GM06990 (cell line): ENCODE measurements at regions not wholly inside any gene's neighbourhood (a gene's known extent, or its start where the extent isn't known, plus 50 kb on each side); places are given as distances from the start of the nearest gene placed in this dataset.

Experiments
- DNase-seq: peaks from one replicate; pipeline ENCODE4 v3.0.0-alpha.2; 2011; ENCODE audit not compliant: insufficient read length; ENCODE audit errors: extremely low read depth
- H3K27me3 ChIP-seq: replicated peaks from 2 replicates; pipeline ENCODE4 v1.6.0; 2011; ENCODE audit warnings: low read length; ENCODE audit not compliant: control insufficient read depth, insufficient read depth
- H3K36me3 ChIP-seq: 2 replicates; pipeline ENCODE4 v1.5.1; 2011; ENCODE audit warnings: low read length; ENCODE audit not compliant: control insufficient read depth, insufficient read depth
- H3K4me3 ChIP-seq: replicated peaks from 2 replicates; pipeline ENCODE4 v1.5.1; 2011; ENCODE audit warnings: low read depth, mild to moderate bottlenecking, control low read depth, low read length
- TF ChIP-seq, protein P1 (sequence below): IDR thresholded peaks from 2 replicates; pipeline ENCODE4 v1.5.1; 2011; ENCODE audit warnings: low read length, control low read depth, mild to moderate bottlenecking, inconsistent platforms; ENCODE audit not compliant: insufficient read depth, poor library complexity, severe bottlenecking

DNA sequence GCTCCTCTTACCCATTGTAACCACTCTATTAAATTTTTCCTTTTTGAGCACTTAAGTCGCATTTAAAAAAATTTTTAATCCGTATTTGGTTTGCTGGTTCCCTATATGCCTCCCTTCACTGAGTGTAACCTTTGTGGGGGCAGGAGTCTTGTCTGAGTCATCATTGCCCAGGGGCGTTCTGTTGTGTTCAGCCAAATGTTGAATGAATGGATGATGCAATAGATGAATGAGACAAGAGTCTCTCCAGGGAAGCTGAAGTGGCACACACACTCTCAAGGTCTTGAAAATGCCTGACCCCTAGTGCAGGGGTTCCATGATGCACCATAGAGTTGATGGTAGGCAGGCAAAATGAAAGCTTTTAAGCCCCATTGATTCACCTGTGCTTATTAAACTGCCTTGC lies 123.0 kb upstream of the RBFOX1 start:
- H3K36me3 ChIP-seq: no peaks in the 10 kb centered on the region
- no peak overlapping the region for H3K4me3 ChIP-seq
- no peaks in the 10 kb centered on the region for H3K27me3 ChIP-seq
- no peak for DNase-seq
- TF ChIP-seq, protein P1, sequence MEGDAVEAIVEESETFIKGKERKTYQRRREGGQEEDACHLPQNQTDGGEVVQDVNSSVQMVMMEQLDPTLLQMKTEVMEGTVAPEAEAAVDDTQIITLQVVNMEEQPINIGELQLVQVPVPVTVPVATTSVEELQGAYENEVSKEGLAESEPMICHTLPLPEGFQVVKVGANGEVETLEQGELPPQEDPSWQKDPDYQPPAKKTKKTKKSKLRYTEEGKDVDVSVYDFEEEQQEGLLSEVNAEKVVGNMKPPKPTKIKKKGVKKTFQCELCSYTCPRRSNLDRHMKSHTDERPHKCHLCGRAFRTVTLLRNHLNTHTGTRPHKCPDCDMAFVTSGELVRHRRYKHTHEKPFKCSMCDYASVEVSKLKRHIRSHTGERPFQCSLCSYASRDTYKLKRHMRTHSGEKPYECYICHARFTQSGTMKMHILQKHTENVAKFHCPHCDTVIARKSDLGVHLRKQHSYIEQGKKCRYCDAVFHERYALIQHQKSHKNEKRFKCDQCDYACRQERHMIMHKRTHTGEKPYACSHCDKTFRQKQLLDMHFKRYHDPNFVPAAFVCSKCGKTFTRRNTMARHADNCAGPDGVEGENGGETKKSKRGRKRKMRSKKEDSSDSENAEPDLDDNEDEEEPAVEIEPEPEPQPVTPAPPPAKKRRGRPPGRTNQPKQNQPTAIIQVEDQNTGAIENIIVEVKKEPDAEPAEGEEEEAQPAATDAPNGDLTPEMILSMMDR: no peak

DNA sequence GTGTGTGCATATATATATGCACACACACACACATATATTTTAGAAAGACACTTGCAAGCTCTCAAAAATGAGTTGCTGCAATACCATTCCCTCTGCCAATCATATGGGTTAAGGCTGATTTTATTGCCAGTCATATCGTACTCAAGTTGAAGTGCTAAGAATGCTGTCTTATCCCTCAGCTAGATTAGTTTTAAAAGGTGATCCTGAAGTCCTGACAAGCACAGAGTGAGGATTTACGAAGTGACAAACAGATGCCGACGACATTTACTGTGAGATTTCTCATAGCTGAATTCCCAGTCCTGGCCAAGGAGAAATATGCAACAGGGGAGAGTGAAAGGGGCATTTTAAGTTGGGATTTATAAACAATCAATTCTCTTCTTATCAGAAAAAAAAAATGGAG lies 126.2 kb upstream of the RBFOX1 start:
- TF ChIP-seq, protein P1: no peak

DNA sequence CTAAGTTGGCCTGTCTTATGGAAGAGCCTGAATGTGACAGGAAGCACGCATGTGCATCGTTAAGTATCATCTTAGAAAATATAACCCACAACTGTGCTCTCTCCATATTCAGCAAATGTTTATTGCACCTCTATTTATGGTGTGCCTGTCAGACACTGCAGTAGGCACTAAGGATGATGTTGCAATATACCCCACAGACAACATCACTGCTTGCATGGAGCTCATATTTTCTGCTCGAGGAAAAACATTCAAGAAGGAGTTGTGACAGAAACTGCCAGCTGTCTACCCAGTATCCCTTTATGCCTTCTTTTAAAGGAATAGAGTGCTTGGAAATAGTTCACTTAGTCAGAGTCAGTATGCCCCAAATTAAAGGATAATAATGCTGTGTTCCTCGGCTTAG lies 132.3 kb upstream of the RBFOX1 start:
- H3K4me3 ChIP-seq: no peak overlapping the region
- TF ChIP-seq, protein P1: no peak
- no peak for DNase-seq
- H3K27me3 ChIP-seq: no peaks in the 10 kb centered on the region
- no peaks in the 10 kb centered on the region for H3K36me3 ChIP-seq

More for the DNA sequence above, 126.2 kb upstream of the RBFOX1 start:
- Histone ChIP-seq H3K4me3 (no peak overlapping the region), H3K27me3 (no peaks in the 10 kb centered on the region), H3K36me3 (no peaks in the 10 kb centered on the region)
- no peak for DNase-seq

DNA sequence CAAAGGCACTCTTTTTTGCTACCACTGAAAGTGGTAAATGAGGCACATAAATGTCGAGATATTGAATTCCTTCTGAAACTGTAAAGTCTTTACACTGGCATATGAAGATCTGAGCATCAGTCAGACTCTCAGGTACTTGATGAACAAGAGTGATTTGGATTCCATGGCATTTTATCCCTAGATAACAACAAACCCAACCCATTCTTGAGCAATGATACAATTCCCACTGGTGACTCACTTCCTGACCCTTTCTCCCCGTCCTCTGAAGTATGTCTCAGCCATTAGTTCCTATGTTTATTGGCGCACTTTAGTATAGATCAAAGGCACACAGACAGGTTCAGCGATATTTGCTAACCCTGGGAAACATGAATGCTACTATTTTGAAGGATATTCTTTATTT lies 147.0 kb upstream of the RBFOX1 start:
- TF ChIP-seq, protein P1: no peak
- DNase-seq: no peak

DNA sequence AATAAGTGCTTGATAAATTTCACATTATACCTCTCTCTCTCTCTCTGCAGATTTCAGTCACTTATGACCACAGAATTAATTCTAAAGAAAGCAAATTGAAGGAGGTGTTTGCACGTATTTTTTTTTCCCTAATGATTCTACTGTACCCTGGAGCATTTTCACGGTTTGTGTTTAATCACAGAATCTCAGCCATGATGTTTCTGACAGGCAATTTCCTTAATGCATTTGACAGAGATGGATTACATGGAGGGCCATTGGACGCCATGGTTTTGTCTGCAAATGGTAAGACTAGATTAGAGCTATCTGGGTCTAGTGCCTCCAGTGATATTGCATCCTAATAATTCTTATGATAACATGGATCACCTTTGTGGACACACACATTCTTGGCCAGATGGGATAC lies 147.5 kb upstream of the RBFOX1 start:
- H3K4me3 ChIP-seq: no peak overlapping the region
- no peaks in the 10 kb centered on the region for H3K36me3 ChIP-seq
- H3K27me3 ChIP-seq: no peaks in the 10 kb centered on the region
- TF ChIP-seq, protein P1: no peak
- no peak for DNase-seq

More for the DNA sequence above, 147.0 kb upstream of the RBFOX1 start:
- Histone ChIP-seq H3K27me3 (no peaks in the 10 kb centered on the region), H3K36me3 (no peaks in the 10 kb centered on the region), H3K4me3 (no peak overlapping the region)

DNA sequence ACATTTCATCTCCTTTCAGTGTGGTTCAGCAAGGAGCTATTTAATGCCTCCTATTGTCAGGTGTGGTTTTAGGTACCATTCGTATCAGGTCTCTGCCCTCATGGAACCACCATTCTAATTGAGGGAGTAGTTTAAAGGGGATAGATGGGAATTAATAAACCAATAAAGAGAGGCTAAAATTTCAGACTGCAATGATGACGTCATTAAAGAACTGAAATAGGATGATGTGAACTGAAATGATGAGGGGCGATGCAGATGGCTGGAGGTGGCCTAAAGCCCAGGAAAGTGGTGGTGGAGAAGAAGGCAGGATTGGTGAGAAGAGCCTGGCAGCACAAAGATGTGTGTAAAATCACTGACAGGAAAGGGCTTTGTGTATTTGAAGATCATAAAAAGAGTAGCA lies 148.9 kb upstream of the RBFOX1 start:
- DNase-seq: no peak
- Histone ChIP-seq H3K4me3 (no peak overlapping the region), H3K36me3 (no peaks in the 10 kb centered on the region), H3K27me3 (no peaks in the 10 kb centered on the region)
- TF ChIP-seq, protein P1: no peak
